K562 (cell line): ENCODE measurements at regions not wholly inside any gene's neighbourhood (a gene's known extent, or its start where the extent isn't known, plus 50 kb on each side); places are given as distances from the start of the nearest gene placed in this dataset.

ENCODE experiments used
- ATAC-seq: fragments of 200-7000 bp; cut with Tn5 transposase; 3 replicates; pipeline ENCODE4 v1.9.1; 2020; ENCODE audit warnings: moderate library complexity
- BruUV-seq: library from RNA; stranded (reverse); fragments of 400-500 nt; replicated peaks from 2 replicates; lab custom pipeline; 2021; lab: Mats Ljungman, UMichigan
- CTCF ChIA-PET: fragments of 300-600 bp; formaldehyde crosslinking; extraction: SDS; loops from one replicate; lab custom pipeline; 2021; ENCODE audit warnings: low intra/inter-chr PET ratio; lab: Yijun Ruan, JAX
- POLR2A ChIA-PET: fragments of 300-600, 350-650 bp; sonication (Branson Sonifier 250); formaldehyde crosslinking; extraction: SDS; loops from one replicate; lab custom pipeline; 2021; ENCODE audit warnings: antibody characterized with exemption, inconsistent platforms; lab: Yijun Ruan, JAX
- DNase-seq, 4 experiments: peaks; one replicate each; pipeline versions ENCODE4 v3.0.0 to v3.0.0-alpha.2; 2011 to 2018; ENCODE audit warnings: low spot score in 3 of 4, mixed read lengths in 3 of 4; ENCODE audit errors: extremely low read depth in 1 of 4
- FAIRE-seq: peaks from 2 replicates; lab custom pipeline; 2011; peaks lifted over from hg19 to GRCh38; lab: Jason Lieb, UNC
- H2AFZ ChIP-seq: 2 replicates; pipeline ENCODE4 v1.6.0; 2011; ENCODE audit warnings: low read depth, low read length, control low read depth, inconsistent platforms
- H3K27ac ChIP-seq: fragments of 200-600 bp; 3 replicates; pipeline ENCODE4 v1.8.0; 2011; ENCODE audit warnings: low read depth, mild to moderate bottlenecking, control low read depth, inconsistent platforms, low read length, moderate library complexity, mixed read lengths; ENCODE audit errors: extremely low read depth
- H3K27me3 ChIP-seq, 2 experiments: fragments of 300-600 bp in 1 of 2; 2 replicates in 1 of 2; 3 replicates in 1 of 2; pipeline versions ENCODE4 v1.6.0 to v1.8.0; 2011; ENCODE audit warnings: inconsistent platforms in 2 of 2, low read length in 2 of 2, mild to moderate bottlenecking in 1 of 2, mixed read lengths in 1 of 2, moderate library complexity in 1 of 2; ENCODE audit not compliant: control insufficient read depth in 2 of 2, insufficient read depth in 2 of 2
- H3K36me3 ChIP-seq: fragments of 300-600 bp; 3 replicates; pipeline ENCODE4 v1.8.0; 2011; ENCODE audit warnings: mild to moderate bottlenecking, low read length, inconsistent platforms; ENCODE audit not compliant: control insufficient read depth, insufficient read depth
- H3K4me1 ChIP-seq, 2 experiments: fragments of 200-600 bp in 1 of 2; replicated peaks in 1 of 2; 2 replicates in 1 of 2; 3 replicates in 1 of 2; pipeline versions ENCODE4 v1.5.1 to v1.8.0; 2011; ENCODE audit warnings: inconsistent platforms in 2 of 2, low read length in 2 of 2, mild to moderate bottlenecking in 1 of 2, mixed read lengths in 1 of 2, moderate library complexity in 1 of 2; ENCODE audit not compliant: control insufficient read depth in 2 of 2, insufficient read depth in 2 of 2
- H3K4me2 ChIP-seq: 2 replicates; pipeline ENCODE4 v1.6.1; 2011; ENCODE audit warnings: low read length, control low read depth, inconsistent platforms, mixed read lengths; ENCODE audit not compliant: insufficient read depth
- H3K4me3 ChIP-seq: fragments of 200-600 bp; sonication (generic), shearing (Covaris generic); 2 replicates; pipeline ENCODE4 v1.5.1; 2016; ENCODE audit warnings: control low read depth, inconsistent platforms
- H3K79me2 ChIP-seq: fragments of 200-600 bp; 3 replicates; pipeline ENCODE4 v1.8.0; 2011; ENCODE audit warnings: low read length, inconsistent platforms; ENCODE audit not compliant: control insufficient read depth, insufficient read depth
- H3K9ac ChIP-seq, 2 experiments: 2 replicates each; pipeline versions ENCODE4 v1.6.0 to v1.6.1; 2011; ENCODE audit warnings: low read depth in 2 of 2, low read length in 2 of 2, control low read depth in 1 of 2, inconsistent platforms in 1 of 2, mild to moderate bottlenecking in 1 of 2, mixed read lengths in 1 of 2; ENCODE audit not compliant: insufficient read depth in 1 of 2
- H3K9me1 ChIP-seq: one replicate; pipeline ENCODE4 v1.6.0; 2011; ENCODE audit warnings: inconsistent platforms, mild to moderate bottlenecking, low read length, moderate library complexity; ENCODE audit not compliant: control insufficient read depth, insufficient read depth
- H3K9me3 ChIP-seq: replicated peaks from 2 replicates; pipeline ENCODE4 v1.5.1; 2011; ENCODE audit warnings: low read depth, low read length, inconsistent platforms; ENCODE audit not compliant: control insufficient read depth, insufficient read depth
- H4K20me1 ChIP-seq: replicated peaks from 2 replicates; pipeline ENCODE4 v1.6.1; 2011; ENCODE audit warnings: low read length, inconsistent platforms, mixed read lengths; ENCODE audit not compliant: control insufficient read depth, insufficient read depth
- BMI1 ChIP-seq: fragments of 150-350 bp; IDR thresholded peaks from 2 replicates; pipeline ENCODE4 v1.6.1; 2014; ENCODE audit warnings: low read length
- CEBPG ChIP-seq, 3 experiments: fragments of 200-800 bp in 1 of 3; sonication (Bioruptor generic) in 1 of 3; sonication (generic) in 1 of 3; formaldehyde crosslinking in 1 of 3; IDR thresholded peaks in 2 of 3; conservative IDR thresholded peaks in 1 of 3; 2 replicates each; pipeline versions ENCODE4 v1.6.1 to v1.8.0; 2016 to 2022; ENCODE audit warnings: missing compliant biosample characterization in 2 of 3, missing genetic modification characterization in 2 of 3, mild to moderate bottlenecking in 1 of 3, missing genetic modification reagents in 1 of 3
- HMG20B ChIP-seq: fragments of 250-450 bp; sonication (Bioruptor Pico); IDR thresholded peaks from 2 replicates; pipeline ENCODE4 v1.5.0; 2021; ENCODE audit warnings: mild to moderate bottlenecking
- HMGXB4 ChIP-seq: sonication (generic); formaldehyde crosslinking; IDR thresholded peaks from 2 replicates; pipeline ENCODE4 v1.8.1; 2023; ENCODE audit warnings: mild to moderate bottlenecking, missing genetic modification reagents
- MCM5 ChIP-seq: fragments of 450-650 bp; IDR thresholded peaks from 2 replicates; pipeline ENCODE4 v1.6.1; 2016; ENCODE audit warnings: low read depth
- MXD1 ChIP-seq: fragments of 250-450 bp; sonication (Bioruptor Pico); IDR thresholded peaks from 2 replicates; pipeline ENCODE4 v1.8.0; 2021; ENCODE audit warnings: borderline replicate concordance, mild to moderate bottlenecking, moderate library complexity; ENCODE audit not compliant: poor library complexity, severe bottlenecking
- NFRKB ChIP-seq: fragments of 450-650 bp; IDR thresholded peaks from 2 replicates; pipeline ENCODE4 v1.6.1; 2016; ENCODE audit warnings: low read depth
- NUFIP1 ChIP-seq: fragments of 450-650 bp; IDR thresholded peaks from 2 replicates; pipeline ENCODE4 v1.6.1; 2018; ENCODE audit not compliant: partially characterized antibody
- RBBP5 ChIP-seq: fragments of 200-600 bp; sonication (generic); IDR thresholded peaks from 2 replicates; pipeline ENCODE4 v1.6.1; 2012; ENCODE audit warnings: borderline replicate concordance, mild to moderate bottlenecking, low read length, control low read depth, inconsistent platforms; ENCODE audit not compliant: insufficient read depth, poor library complexity, severe bottlenecking
- SMAD3 ChIP-seq: fragments of 450-650 bp; formaldehyde crosslinking; conservative IDR thresholded peaks from 2 replicates; pipeline ENCODE4 v1.4.0; 2020; ENCODE audit warnings: mild to moderate bottlenecking
- TEAD4 ChIP-seq, 2 experiments: sonication (generic) in 1 of 2; formaldehyde crosslinking in 1 of 2; IDR thresholded peaks; 2 replicates each; pipeline versions ENCODE4 v1.6.1 to v1.8.0; 2012 to 2022; ENCODE audit warnings: borderline replicate concordance in 1 of 2, inconsistent platforms in 1 of 2, low read length in 1 of 2, mild to moderate bottlenecking in 1 of 2, missing genetic modification reagents in 1 of 2
- ZBTB11 ChIP-seq, 3 experiments: fragments of 200-800 bp in 1 of 3; fragments of 250-450 bp in 1 of 3; fragments of 450-650 bp in 1 of 3; sonication (Bioruptor Pico) in 1 of 3; sonication (Bioruptor generic) in 1 of 3; formaldehyde crosslinking in 1 of 3; IDR thresholded peaks; 2 replicates each; pipeline versions ENCODE4 v1.6.1 to v1.8.0; 2016 to 2022; ENCODE audit warnings: mild to moderate bottlenecking in 2 of 3, missing genetic modification characterization in 2 of 3, missing compliant biosample characterization in 1 of 3, moderate library complexity in 1 of 3
- WGBS: fragments of 100-300 bp; shearing (Covaris generic); methylation state at CpG from one replicate; pipeline ENCODE4 v1.1.6; 2016; ENCODE audit warnings: low coverage, mixed read lengths; ENCODE audit not compliant: insufficient coverage; ENCODE audit errors: missing lambda C conversion rate; 5-methylcytosine and 5-hydroxymethylcytosine counted together
- in situ Hi-C: fragments of 300-500 bp; cut with MboI; formaldehyde crosslinking; loops from 4 replicates; pipeline ENCODE4 v1.15.0; 2018; ENCODE audit warnings: inconsistent platforms, mixed read lengths
- intact Hi-C: fragments of 100-400 bp; cut with micrococcal nuclease; formaldehyde crosslinking; loops from 2 replicates; pipeline ENCODE4 v1.14.2; 2022

GRCh38 chr20:60465993-60466686 lies 507.9 kb downstream of the CDH26 start (continued):
- no peak for TF ChIP-seq CEBPG (CRISPR knock-in tag; IDR thresholded peaks at IDR 0.05)
- no peak for TF ChIP-seq CEBPG (tag; conservative IDR thresholded peaks at IDR 0.05 in 1 of 2, IDR thresholded peaks at IDR 0.05 in 1 of 2)
- no peak for TF ChIP-seq MCM5
- no peak for TF ChIP-seq RBBP5
- no peak for TF ChIP-seq NFRKB

- FAIRE-seq: no peak
- H4K20me1 ChIP-seq: no peaks in the 10 kb centered on the region
- H3K79me2 ChIP-seq: no peaks in the 10 kb centered on the region
- H3K9ac ChIP-seq: no peak overlapping the region
- 0% methylated on average over 1 of the region's 1 CpG for WGBS
- ATAC-seq: no peak
- DNase-seq: no peak
- H3K4me3 ChIP-seq: no peak overlapping the region
- no peak overlapping the region for H3K4me2 ChIP-seq
- POLR2A ChIA-PET: interaction anchor here (0.7 to 1.0 kb wide), 2 partner anchors 15 to 885 kb away, joined by 3 to 4 read pairs; no protein-coding TSS in a partner anchor
- in situ Hi-C loops: no loop called here
- H3K9me3 ChIP-seq: no peaks in the 10 kb centered on the region
- H3K27ac ChIP-seq: no peak overlapping the region
- H3K9me1 ChIP-seq: no peaks in the 10 kb centered on the region
- no TSS peak for BruUV-seq
- H3K27me3 ChIP-seq: no peaks in the 10 kb centered on the region
- CTCF ChIA-PET: no interaction called here
- no peaks in the 10 kb centered on the region for H3K36me3 ChIP-seq
- intact Hi-C loops: no loop called here
- H2AFZ ChIP-seq: no peak overlapping the region
- no peaks in the 10 kb centered on the region for H3K4me1 ChIP-seq
- TF ChIP-seq HMGXB4 (CRISPR knock-in tag) (no peak), SMAD3 (CRISPR knock-in tag) (no peak), HMG20B (CRISPR knock-in tag) (no peak), BMI1 (no peak), ZBTB11 (CRISPR knock-in tag; IDR thresholded peaks at IDR 0.05) (no peak), NUFIP1 (no peak), MXD1 (CRISPR knock-in tag) (no peak), TEAD4 (IDR thresholded peaks at IDR 0.05; ENCODE audit: low read length) (no peak), TEAD4 (CRISPR knock-in tag; IDR thresholded peaks at IDR 0.05; ENCODE audit: borderline replicate concordance) (no peak)
Observed at GRCh38 chr20:60466687-60467022, 508.4 kb downstream of the CDH26 start.
